Cardiac septum (tissue), 1 donor: ENCODE measurements at regions not wholly inside any gene's neighbourhood (a gene's known extent, or its start where the extent isn't known, plus 50 kb on each side); places are given as distances from the start of the nearest gene placed in this dataset.

ENCODE experiments used
- DNase-seq: peaks from one replicate; pipeline ENCODE4 v3.0.0-alpha.2; 2020; ENCODE audit warnings: low spot score
- intact Hi-C: fragments of 100-400 bp; cut with DNase I; formaldehyde crosslinking; loops from one replicate; pipeline ENCODE4 v1.14.0; 2022
- donor health status: DM: no; HTN: no; CAD: no.

GRCh38 chr15:70439304-70439877 lies 324.0 kb downstream of the UACA start:
- intact Hi-C loops: no loop called here
- DNase-seq: no peak

GRCh38 chr15:70438776-70439175 lies 324.6 kb downstream of the UACA start:
- peak; percentile 91 for DNase-seq
- intact Hi-C loops: no loop called here

- no peak for DNase-seq
Observed at GRCh38 chr15:70437882-70438451, 325.4 kb downstream of the UACA start.

GRCh38 chr15:70437089-70437488 lies 326.3 kb downstream of the UACA start:
- intact Hi-C loops: no loop called here
- no peak for DNase-seq

More at GRCh38 chr15:70437882-70438451, 325.4 kb downstream of the UACA start:
- intact Hi-C loops: no loop called here

GRCh38 chr15:70436428-70436827 lies 326.9 kb downstream of the UACA start:
- intact Hi-C loops: no loop called here
- DNase-seq: no peak

GRCh38 chr15:70435872-70436271 lies 327.5 kb downstream of the UACA start:
- no peak for DNase-seq
- intact Hi-C loops: no loop called here

GRCh38 chr15:70435369-70435768 lies 328.0 kb downstream of the UACA start:
- intact Hi-C loops: no loop called here
- DNase-seq: no peak

GRCh38 chr15:70433586-70434324 lies 329.6 kb downstream of the UACA start:
- intact Hi-C loops: no loop called here
- DNase-seq: no peak

GRCh38 chr15:70432924-70433495 lies 330.3 kb downstream of the UACA start:
- intact Hi-C loops: no loop called here
- no peak for DNase-seq

GRCh38 chr15:70431854-70432253 lies 331.5 kb downstream of the UACA start:
- intact Hi-C loops: no loop called here
- no peak for DNase-seq

- intact Hi-C loops: no loop called here
- no peak for DNase-seq
Observed at GRCh38 chr15:70430069-70430468, 332.4 kb upstream of the TLE3 start.

GRCh38 chr15:70429056-70429722 lies 331.5 kb upstream of the TLE3 start:
- intact Hi-C loops: no loop called here
- DNase-seq: no peak

- intact Hi-C loops: no loop called here
- DNase-seq: no peak
Observed at GRCh38 chr15:70428211-70428822, 330.6 kb upstream of the TLE3 start.

GRCh38 chr15:70427167-70428120 lies 329.7 kb upstream of the TLE3 start:
- no peak for DNase-seq
- intact Hi-C loops: no loop called here

GRCh38 chr15:70426096-70426821 lies 328.5 kb upstream of the TLE3 start:
- no peak for DNase-seq
- intact Hi-C loops: no loop called here

GRCh38 chr15:70424937-70425411 lies 327.3 kb upstream of the TLE3 start:
- intact Hi-C loops: no loop called here
- DNase-seq: no peak

GRCh38 chr15:70423267-70423666 lies 325.6 kb upstream of the TLE3 start:
- intact Hi-C loops: no loop called here
- no peak for DNase-seq

- no peak for DNase-seq
- intact Hi-C loops: no loop called here
Observed at GRCh38 chr15:70422342-70422741, 324.6 kb upstream of the TLE3 start.
